ENCODE measurements at regions not wholly inside any gene's neighbourhood (a gene's known extent, or its start where the extent isn't known, plus 50 kb on each side); places are given as distances from the start of the nearest gene placed in this dataset.
"Not testable (repeated sequence)": the region's sequence is repeated elsewhere in the genome, so short reads cannot be mapped to it uniquely, and the experiment has no call there.

GRCh38 chr15:30769390-30770124 is 134.2 kb upstream of the FAN1 start:
- TF ChIP-seq CTCF (conservative IDR thresholded peaks at IDR 0.05; ENCODE audit: low read depth, low read length); EZH2 (IDR thresholded peaks at IDR 0.05; ENCODE audit: borderline replicate concordance, low read depth, low read length, poor library complexity, severe bottlenecking): not testable (repeated sequence)

All from A673 (cell line).